Choroid plexus epithelial cell (primary cell): ENCODE measurements at regions not wholly inside any gene's neighbourhood (a gene's known extent, or its start where the extent isn't known, plus 50 kb on each side); places are given as distances from the start of the nearest gene placed in this dataset.

ENCODE experiments used
- DNase-seq: peaks from one replicate; pipeline ENCODE4 v3.0.0-alpha.2; 2010; ENCODE audit warnings: low read depth
- H3K4me3 ChIP-seq: 2 replicates; pipeline ENCODE4 v1.5.1; 2011; ENCODE audit warnings: low read depth, mild to moderate bottlenecking, control low read depth, low read length, moderate library complexity
- TF ChIP-seq, protein P1 (sequence below): conservative IDR thresholded peaks from 2 replicates; pipeline ENCODE4 v1.5.1; 2011; ENCODE audit warnings: low read depth, mild to moderate bottlenecking, control low read depth, inconsistent platforms, low read length, moderate library complexity

DNA sequence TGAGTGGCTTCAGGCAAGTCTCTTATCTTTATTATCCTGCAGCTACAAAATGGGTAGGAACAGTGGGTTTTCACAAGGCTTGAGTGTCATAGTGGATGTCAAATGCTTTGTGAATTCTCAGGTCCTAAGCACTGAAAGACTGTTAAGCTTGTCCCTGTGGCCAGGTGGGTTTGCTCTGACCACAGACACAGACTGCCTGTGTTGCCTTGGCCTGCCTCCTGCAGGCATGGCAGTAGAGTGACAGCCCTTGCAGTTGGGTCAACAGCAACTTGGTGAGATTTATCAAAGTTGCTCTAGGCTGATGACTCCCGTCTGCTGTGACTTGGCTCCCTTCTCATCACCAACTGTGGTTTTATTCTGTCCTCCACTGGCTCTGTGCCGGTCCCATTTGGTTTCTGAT lies 520.0 kb upstream of the CCDC196 start:
- TF ChIP-seq, protein P1, sequence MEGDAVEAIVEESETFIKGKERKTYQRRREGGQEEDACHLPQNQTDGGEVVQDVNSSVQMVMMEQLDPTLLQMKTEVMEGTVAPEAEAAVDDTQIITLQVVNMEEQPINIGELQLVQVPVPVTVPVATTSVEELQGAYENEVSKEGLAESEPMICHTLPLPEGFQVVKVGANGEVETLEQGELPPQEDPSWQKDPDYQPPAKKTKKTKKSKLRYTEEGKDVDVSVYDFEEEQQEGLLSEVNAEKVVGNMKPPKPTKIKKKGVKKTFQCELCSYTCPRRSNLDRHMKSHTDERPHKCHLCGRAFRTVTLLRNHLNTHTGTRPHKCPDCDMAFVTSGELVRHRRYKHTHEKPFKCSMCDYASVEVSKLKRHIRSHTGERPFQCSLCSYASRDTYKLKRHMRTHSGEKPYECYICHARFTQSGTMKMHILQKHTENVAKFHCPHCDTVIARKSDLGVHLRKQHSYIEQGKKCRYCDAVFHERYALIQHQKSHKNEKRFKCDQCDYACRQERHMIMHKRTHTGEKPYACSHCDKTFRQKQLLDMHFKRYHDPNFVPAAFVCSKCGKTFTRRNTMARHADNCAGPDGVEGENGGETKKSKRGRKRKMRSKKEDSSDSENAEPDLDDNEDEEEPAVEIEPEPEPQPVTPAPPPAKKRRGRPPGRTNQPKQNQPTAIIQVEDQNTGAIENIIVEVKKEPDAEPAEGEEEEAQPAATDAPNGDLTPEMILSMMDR, result no peak
- DNase-seq, result no peak
- no peak overlapping the region for H3K4me3 ChIP-seq

GRCh38 chr14:65972346-65972870 lies 513.8 kb upstream of the CCDC196 start:
- DNase-seq, result peak; percentile 4
- no peak overlapping the region for H3K4me3 ChIP-seq
- TF ChIP-seq, protein P1, result no peak

GRCh38 chr14:65972891-65973290 lies 513.3 kb upstream of the CCDC196 start:
- DNase-seq, result peak; percentile 17
- no peak overlapping the region for H3K4me3 ChIP-seq
- TF ChIP-seq, protein P1, result no peak

DNA sequence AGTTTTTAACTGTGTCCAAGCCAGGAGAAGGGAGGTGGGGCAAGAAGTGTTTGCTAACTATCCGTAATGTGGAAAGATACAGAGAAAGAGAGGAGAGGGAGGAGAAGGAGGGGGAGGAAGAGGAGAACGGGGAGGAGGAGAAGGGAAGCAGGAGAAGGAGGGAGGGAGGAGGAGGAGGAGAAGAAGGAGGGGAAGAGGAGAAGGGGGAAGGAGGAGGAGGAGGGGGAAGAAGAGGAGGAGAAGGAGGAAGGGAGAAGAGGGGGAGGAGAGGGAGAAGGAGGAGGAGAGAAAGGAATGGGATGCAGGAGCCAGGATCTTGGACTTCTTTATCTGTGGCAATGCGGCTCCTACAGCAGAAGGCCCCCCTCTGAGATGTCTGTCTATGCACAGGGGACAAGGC lies 510.3 kb upstream of the CCDC196 start:
- H3K4me3 ChIP-seq, result no peak overlapping the region
- TF ChIP-seq, protein P1, result no peak
- no peak for DNase-seq

DNA sequence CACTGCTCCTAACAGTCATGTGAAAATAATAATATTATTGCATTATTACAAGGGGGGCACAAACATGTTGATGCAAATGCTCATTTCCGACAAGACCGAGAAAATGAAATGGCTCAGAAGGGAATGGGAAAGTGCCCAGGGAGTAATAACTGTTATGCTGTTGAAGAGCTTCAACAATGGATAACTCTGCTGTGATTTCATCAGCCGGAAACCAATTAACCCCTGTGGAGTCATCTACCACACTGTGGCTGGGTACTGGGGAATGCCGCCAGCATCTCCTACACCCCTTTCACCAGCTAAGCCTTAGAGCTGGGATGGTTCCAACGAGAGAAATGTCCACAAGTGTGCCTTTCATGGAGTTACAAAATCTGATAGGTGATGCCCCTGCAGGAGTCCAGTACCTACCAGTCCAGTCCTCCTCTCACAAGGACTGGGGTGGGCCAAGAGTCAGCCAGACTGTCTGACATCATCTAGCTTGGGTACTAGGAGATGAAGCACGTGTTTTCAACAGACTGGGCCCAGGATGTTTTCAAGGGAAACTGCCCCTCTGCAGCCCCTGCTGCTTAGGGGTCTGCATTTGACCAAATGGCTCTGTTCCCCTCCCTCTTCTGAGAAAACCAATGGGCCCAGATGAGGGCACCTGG lies 509.3 kb upstream of the CCDC196 start:
- TF ChIP-seq, protein P1, result no peak
- peak; percentile 3 for DNase-seq
- no peak overlapping the region for H3K4me3 ChIP-seq

DNA sequence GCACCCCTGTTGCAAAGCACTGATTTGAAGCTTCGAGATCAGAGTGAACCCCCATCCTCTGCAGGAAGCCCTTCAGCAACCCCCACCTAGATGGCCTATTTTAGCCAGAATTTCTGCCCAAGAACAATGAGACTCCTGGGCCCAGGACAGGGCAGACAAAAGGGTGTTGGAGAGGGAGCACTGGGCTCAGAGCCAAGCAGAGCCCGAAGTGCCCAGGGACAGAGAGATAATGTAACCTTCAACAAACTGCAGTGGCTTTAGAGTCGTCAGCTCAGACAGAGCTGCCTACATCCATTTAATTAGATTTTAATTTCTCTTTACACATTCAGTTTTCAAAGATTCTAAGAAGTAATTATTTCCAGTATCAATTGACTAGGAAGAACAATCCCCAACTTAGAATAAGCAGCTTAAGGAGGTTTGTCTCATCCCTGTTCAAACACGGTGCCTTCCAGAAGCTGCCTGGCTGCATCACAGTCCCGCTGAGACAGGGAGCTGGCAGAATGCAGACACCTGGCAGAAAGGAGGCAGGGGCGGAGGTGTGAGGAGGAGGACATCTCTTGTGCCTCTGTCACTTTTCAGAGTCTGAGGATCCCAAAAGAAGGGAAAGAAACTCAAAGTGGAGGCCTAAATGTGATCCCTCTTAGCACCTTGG lies 504.9 kb upstream of the CCDC196 start:
- TF ChIP-seq, protein P1, result no peak
- DNase-seq, result no peak
- no peak overlapping the region for H3K4me3 ChIP-seq
